ENCODE measurements at regions not wholly inside any gene's neighbourhood (a gene's known extent, or its start where the extent isn't known, plus 50 kb on each side); places are given as distances from the start of the nearest gene placed in this dataset.

GRCh38 chr20:55881204-55881603 lies 124.1 kb downstream of the CBLN4 start:
- TF ChIP-seq CTCF (IDR thresholded peaks at IDR 0.05) (no peak), POLR2A (IDR thresholded peaks at IDR 0.05) (no peak)
